Central memory CD8-positive, alpha-beta T cell (primary cell): ENCODE measurements at regions not wholly inside any gene's neighbourhood (a gene's known extent, or its start where the extent isn't known, plus 50 kb on each side); places are given as distances from the start of the nearest gene placed in this dataset.

Source experiments
- ATAC-seq: fragments of 150-1000 bp; cut with Tn5 transposase; replicated peaks from 2 replicates; pipeline ENCODE4 v1.10.0; 2022; ENCODE audit warnings: mild to moderate bottlenecking, moderate FRiP score, moderate number of reproducible peaks; ENCODE audit not compliant: poor library complexity, severe bottlenecking; ENCODE audit errors: extremely low read depth
- DNase-seq, 2 donors: peaks; one replicate each; pipeline ENCODE4 v3.0.0; 2021; ENCODE audit warnings: low spot score in 2 of 2
- H3K27ac Mint-ChIP-seq: one replicate; pipeline ENCODE4 v1.8.0; 2022; ENCODE audit warnings: low read depth, mild to moderate bottlenecking, moderate library complexity, mixed read lengths
- H3K27me3 Mint-ChIP-seq: one replicate; pipeline ENCODE4 v1.8.0; 2022; ENCODE audit warnings: mixed read lengths
- H3K36me3 Mint-ChIP-seq: one replicate; pipeline ENCODE4 v1.8.0; 2022; ENCODE audit warnings: mild to moderate bottlenecking, moderate library complexity, mixed read lengths; ENCODE audit not compliant: insufficient read depth
- H3K4me1 Mint-ChIP-seq: one replicate; pipeline ENCODE4 v1.8.0; 2022; ENCODE audit warnings: mixed read lengths
- H3K4me3 Mint-ChIP-seq: one replicate; pipeline ENCODE4 v1.8.0; 2022; ENCODE audit warnings: mild to moderate bottlenecking, moderate library complexity, mixed read lengths
- H3K9me3 Mint-ChIP-seq: one replicate; pipeline ENCODE4 v1.8.0; 2022; ENCODE audit warnings: mixed read lengths

- Mint-ChIP-seq H3K27me3 (peaks cover 75% of the 10 kb centered on the region), H3K27ac (no peak overlapping the region), H3K36me3 (no peaks in the 10 kb centered on the region), H3K4me3 (no peak overlapping the region), H3K4me1 (no peaks in the 10 kb centered on the region), H3K9me3 (no peaks in the 10 kb centered on the region)
- no peak for ATAC-seq
- DNase-seq, result no peak
Observed at GRCh38 chr1:3954170-3955169, 54.4 kb upstream of the C1orf174 start.

DNA sequence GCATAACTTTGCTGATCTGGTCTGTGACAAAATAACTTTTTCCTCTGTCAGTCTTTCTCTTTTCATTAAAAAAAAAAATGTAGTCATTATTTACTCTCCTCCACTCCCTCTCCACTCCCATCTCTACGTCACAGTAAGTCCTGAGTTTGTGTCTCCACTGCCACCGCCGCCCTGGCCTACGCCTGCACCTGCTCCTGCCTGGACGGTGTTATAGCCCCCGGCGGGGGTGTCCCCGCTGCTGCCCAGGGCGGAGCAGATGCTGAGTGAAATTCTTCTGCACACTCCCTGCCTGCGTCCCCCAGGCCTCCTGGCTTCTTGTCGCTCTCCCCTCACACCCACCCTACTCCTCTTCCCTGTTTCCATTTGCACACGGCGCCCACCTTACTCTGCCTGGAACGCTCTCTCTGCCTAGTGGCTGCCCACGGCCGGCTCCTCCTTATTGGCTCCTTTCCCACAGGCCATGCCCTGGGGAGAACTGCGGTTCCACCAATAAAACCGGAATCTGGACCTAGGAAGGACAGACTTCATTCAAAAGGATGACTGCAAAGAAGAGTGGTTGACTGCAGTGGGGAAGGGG is 55.2 kb upstream of the C1orf174 start:
- no peak for ATAC-seq
- no peak for DNase-seq
- Mint-ChIP-seq H3K4me3 (no peak overlapping the region), H3K27ac (no peak overlapping the region), H3K36me3 (no peaks in the 10 kb centered on the region), H3K9me3 (no peaks in the 10 kb centered on the region), H3K27me3 (peaks cover 68% of the 10 kb centered on the region), H3K4me1 (no peaks in the 10 kb centered on the region)

DNA sequence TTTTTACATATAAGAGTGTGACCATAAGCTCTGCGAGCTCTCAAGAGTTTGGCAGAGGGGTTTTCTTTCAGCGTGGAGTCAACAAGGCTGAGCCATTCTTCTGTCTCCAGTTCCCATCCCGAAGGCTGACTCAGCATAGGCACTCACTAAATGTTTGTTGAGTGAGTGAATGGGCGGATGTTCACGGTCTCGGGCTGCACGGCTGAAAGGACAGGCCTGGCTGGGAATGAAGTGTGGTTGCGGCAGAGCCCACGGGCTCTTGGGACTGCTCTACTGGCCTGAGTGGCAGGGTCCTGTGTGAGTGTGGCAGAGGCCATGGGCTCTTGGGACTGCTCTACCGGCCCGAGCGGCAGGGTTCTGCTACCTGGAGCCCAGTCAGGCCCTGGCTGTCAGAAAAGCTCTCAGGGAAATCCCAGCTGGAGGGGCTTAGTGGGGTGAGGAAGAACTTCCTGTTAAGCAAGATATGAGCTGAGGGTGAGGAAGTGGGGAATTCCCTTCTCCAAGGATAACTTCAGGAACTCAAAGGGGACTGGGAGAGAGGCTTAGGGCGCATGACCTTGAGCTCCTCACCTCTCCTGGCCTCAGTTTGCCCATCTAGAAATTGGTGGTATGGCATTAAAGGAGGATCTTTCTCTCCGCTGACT is 56.6 kb upstream of the C1orf174 start:
- Mint-ChIP-seq H3K4me3 (no peak overlapping the region), H3K4me1 (no peaks in the 10 kb centered on the region), H3K9me3 (no peaks in the 10 kb centered on the region), H3K27me3 (peaks cover 60% of the 10 kb centered on the region), H3K36me3 (no peaks in the 10 kb centered on the region), H3K27ac (no peak overlapping the region)
- DNase-seq (no peak), ATAC-seq (no peak)

DNA sequence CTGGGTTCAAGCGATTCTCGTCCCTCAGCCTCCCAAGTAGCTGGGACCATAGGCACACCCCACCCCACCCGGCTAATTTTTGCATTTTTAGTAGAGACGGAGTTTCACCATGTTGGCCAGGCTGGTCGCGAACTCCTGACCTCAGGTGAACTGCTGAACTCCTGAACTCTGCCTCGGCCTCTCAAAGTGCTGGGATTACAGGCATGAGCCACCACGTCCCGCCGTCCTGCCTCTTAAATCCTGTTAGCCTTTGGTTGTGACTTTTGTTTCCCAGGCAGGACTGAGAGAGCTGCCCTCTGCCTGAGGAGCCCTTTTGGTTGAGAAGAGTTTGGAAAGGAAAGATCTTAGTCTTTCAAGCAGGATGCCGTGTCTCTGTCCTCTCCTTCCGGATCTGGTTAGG is 59.3 kb upstream of the C1orf174 start:
- ATAC-seq, result no peak
- Mint-ChIP-seq H3K27ac (no peak overlapping the region), H3K4me3 (no peak overlapping the region), H3K9me3 (no peaks in the 10 kb centered on the region), H3K4me1 (no peaks in the 10 kb centered on the region), H3K27me3 (peaks cover 33% of the 10 kb centered on the region), H3K36me3 (no peaks in the 10 kb centered on the region)
- no peak for DNase-seq

GRCh38 chr1:3963554-3963953 is 63.5 kb upstream of the C1orf174 start:
- Mint-ChIP-seq H3K4me3 (no peak overlapping the region), H3K27ac (no peak overlapping the region), H3K27me3 (peaks cover 26% of the 10 kb centered on the region), H3K9me3 (no peaks in the 10 kb centered on the region), H3K36me3 (no peaks in the 10 kb centered on the region), H3K4me1 (no peaks in the 10 kb centered on the region)
- ATAC-seq, result no peak
- DNase-seq, result no peak

DNA sequence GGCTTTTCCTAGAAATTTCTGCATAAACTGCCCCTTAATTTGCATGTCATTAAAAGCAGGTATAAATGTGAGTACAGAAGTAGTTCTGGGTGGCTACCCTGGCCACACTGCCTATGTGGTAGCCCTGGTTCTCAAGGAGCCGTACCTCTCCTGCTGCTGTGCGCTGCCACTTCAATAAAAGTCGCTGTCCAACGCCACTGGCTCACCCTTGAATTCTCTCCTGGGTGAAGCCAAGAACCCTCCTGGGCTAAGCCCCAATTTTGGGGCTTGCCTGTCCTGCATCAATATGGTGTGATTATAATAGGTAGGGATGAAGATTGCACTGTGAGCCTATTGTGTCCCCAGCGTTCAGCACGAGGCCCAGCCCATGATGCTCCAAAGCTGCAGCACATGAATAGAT is 65.6 kb upstream of the C1orf174 start:
- no peak for ATAC-seq
- no peaks in the 10 kb centered on the region for H3K36me3 Mint-ChIP-seq
- no peak overlapping the region for H3K27ac Mint-ChIP-seq
- H3K4me3 Mint-ChIP-seq, result no peak overlapping the region
- H3K4me1 Mint-ChIP-seq, result no peaks in the 10 kb centered on the region
- no peaks in the 10 kb centered on the region for H3K9me3 Mint-ChIP-seq
- DNase-seq, result no peak
- H3K27me3 Mint-ChIP-seq, result peaks cover 42% of the 10 kb centered on the region

DNA sequence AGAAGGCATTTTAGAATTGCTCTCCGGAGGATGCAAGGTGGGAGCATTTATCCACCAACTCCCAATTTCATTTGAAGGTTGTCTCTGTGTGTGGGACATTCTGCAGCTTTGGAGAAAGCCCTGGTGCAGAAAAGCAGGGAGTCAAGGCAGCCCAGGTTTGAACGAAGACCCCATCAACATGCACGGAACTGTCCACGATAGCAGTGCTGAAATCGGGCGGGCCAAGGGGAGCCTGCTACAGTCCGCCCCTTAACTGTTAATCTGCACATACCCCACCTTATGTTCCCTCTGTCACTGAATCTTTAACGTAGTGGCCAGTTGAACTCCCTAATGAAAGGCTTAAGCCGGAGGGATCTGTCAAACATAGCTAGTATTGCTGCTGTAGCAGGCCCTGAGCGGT is 68.8 kb upstream of the C1orf174 start:
- Mint-ChIP-seq H3K27ac (no peak overlapping the region), H3K36me3 (no peaks in the 10 kb centered on the region), H3K27me3 (peaks cover 70% of the 10 kb centered on the region), H3K4me3 (no peak overlapping the region), H3K9me3 (no peaks in the 10 kb centered on the region), H3K4me1 (no peaks in the 10 kb centered on the region)
- ATAC-seq (no peak), DNase-seq (no peak)

DNA sequence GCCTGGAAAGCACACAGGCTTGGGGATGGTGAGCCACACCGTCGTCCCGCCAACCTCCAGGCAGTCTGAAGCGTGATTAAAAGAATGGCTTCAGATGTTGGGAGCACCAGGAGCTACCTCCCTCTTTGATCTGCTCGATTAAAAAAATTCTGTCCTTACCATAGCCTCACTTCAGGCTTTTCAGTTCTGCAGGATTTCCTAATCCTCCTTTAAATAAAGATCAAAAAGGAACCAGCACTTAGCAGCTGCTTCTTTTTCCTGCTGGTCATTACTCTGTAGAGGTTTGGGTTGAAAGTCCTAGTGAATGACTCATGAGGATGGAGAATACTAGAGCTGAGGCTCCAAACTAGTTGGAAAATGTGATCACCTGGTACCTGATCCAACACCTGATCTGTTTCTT is 71.9 kb upstream of the C1orf174 start:
- Mint-ChIP-seq H3K36me3 (peaks cover 2% of the 10 kb centered on the region), H3K9me3 (no peaks in the 10 kb centered on the region), H3K27me3 (peaks cover 78% of the 10 kb centered on the region), H3K4me1 (no peaks in the 10 kb centered on the region), H3K27ac (no peak overlapping the region), H3K4me3 (no peak overlapping the region)
- DNase-seq (no peak), ATAC-seq (no peak)

- Mint-ChIP-seq H3K4me1 (no peaks in the 10 kb centered on the region), H3K9me3 (no peaks in the 10 kb centered on the region), H3K27ac (no peak overlapping the region), H3K27me3 (peaks cover 59% of the 10 kb centered on the region), H3K4me3 (no peak overlapping the region), H3K36me3 (peaks cover 3% of the 10 kb centered on the region)
- ATAC-seq, result no peak
- DNase-seq, result no peak
Observed at GRCh38 chr1:3975903-3976630, 76.0 kb upstream of the C1orf174 start.

DNA sequence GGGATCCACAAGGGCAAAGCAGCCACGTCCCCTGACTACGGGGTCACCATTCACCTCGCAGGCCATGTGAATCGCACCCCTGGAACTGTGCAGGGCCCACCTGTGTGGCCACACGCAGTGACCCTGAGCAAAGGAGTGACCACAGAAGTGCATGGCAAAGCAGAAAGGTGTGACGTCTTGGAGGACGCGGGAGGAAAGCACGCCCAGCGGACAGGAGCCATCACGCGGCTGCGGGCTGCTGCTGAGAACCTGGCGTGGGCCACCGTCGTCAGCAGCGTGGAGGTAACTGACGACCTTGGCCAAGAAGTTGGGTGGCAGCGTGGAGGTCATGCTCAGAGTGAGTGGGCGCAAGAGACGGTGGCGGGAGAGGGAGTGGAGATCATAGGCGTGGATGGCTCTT is 76.7 kb upstream of the C1orf174 start:
- DNase-seq (no peak), ATAC-seq (no peak)
- no peak overlapping the region for H3K4me3 Mint-ChIP-seq
- H3K9me3 Mint-ChIP-seq, result no peaks in the 10 kb centered on the region
- H3K36me3 Mint-ChIP-seq, result peaks cover 3% of the 10 kb centered on the region
- peaks cover 53% of the 10 kb centered on the region for H3K27me3 Mint-ChIP-seq
- no peaks in the 10 kb centered on the region for H3K4me1 Mint-ChIP-seq
- H3K27ac Mint-ChIP-seq, result no peak overlapping the region

- Mint-ChIP-seq H3K4me3 (no peak overlapping the region), H3K27me3 (peaks cover 52% of the 10 kb centered on the region), H3K4me1 (no peaks in the 10 kb centered on the region), H3K36me3 (peaks cover 3% of the 10 kb centered on the region), H3K27ac (no peak overlapping the region), H3K9me3 (no peaks in the 10 kb centered on the region)
- DNase-seq (no peak), ATAC-seq (no peak)
Observed at GRCh38 chr1:3978196-3978989, 78.3 kb upstream of the C1orf174 start.

DNA sequence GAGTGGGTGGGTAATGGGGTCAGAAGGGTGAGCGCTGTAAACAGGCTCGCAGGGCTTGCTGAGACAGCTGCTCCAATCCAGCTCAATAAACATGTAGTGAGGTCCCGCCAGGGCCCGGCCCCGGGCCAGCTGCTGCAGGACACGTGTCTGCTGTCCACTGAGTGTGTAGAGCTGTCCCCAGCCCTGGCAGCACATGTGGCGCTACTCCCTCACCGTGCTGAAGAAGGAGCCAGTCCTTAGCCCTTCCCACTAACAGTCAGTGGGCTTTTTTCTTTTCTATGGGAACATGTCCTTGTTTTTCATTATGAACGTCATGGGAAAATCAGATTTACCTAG is 78.9 kb upstream of the C1orf174 start:
- ATAC-seq (no peak), DNase-seq (no peak)
- no peak overlapping the region for H3K4me3 Mint-ChIP-seq
- no peaks in the 10 kb centered on the region for H3K4me1 Mint-ChIP-seq
- peaks cover 3% of the 10 kb centered on the region for H3K36me3 Mint-ChIP-seq
- no peaks in the 10 kb centered on the region for H3K9me3 Mint-ChIP-seq
- no peak overlapping the region for H3K27ac Mint-ChIP-seq
- peaks cover 53% of the 10 kb centered on the region for H3K27me3 Mint-ChIP-seq
